ENCODE measurements at regions not wholly inside any gene's neighbourhood (a gene's known extent, or its start where the extent isn't known, plus 50 kb on each side); places are given as distances from the start of the nearest gene placed in this dataset.

- Histone ChIP-seq H3K4me3 (ENCODE audit: control insufficient read depth in 1 of 2, extremely low read depth in 1 of 2, low read length in 1 of 2) (no peak overlapping the region), H3K9me3 (no peaks in the 10 kb centered on the region), H3K27me3 (replicated peaks in 1 of 2; ENCODE audit: control insufficient read depth in 2 of 2, extremely low read depth in 1 of 2, insufficient read depth in 2 of 2, low read length in 1 of 2) (peaks cover 0 to 7% of the 10 kb centered on the region in 2 experiments), H3K27ac (ENCODE audit: low read length) (no peak overlapping the region), H3K36me3 (ENCODE audit: control insufficient read depth in 2 of 2, extremely low read depth in 1 of 2, insufficient read depth in 1 of 2, low read length in 1 of 2) (no peaks in the 10 kb centered on the region), H3K4me1 (ENCODE audit: control insufficient read depth in 1 of 2, extremely low read depth in 1 of 2, insufficient read depth in 2 of 2, low read length in 2 of 2) (no peaks in the 10 kb centered on the region)
- ATAC-seq (replicated peaks in 1 of 4) (no peak), DNase-seq (no peak)
- Mint-ChIP-seq H3K9me3 (peaks cover 0 to 3% (median 0%) of the 10 kb centered on the region in 3 donors), H3K27me3 (peaks cover 11 to 13% of the 10 kb centered on the region in 2 donors), H3K4me1 (no peaks in the 10 kb centered on the region), H3K4me3 (no peak overlapping the region), H3K27ac (no peak overlapping the region), H3K36me3 (no peaks in the 10 kb centered on the region)
- 100% methylated on average over 2 of the region's 5 CpGs for WGBS (ENCODE audit: insufficient coverage)
- CTCF ChIA-PET = no interaction called here
- POLR2A ChIA-PET = no interaction called here
Observed at GRCh38 chr10:44766631-44767030, 144.5 kb upstream of the TMEM72 start.

GRCh38 chr10:44769450-44769849, 141.7 kb upstream of the TMEM72 start:
- Histone ChIP-seq H3K4me3 (ENCODE audit: control insufficient read depth in 1 of 2, extremely low read depth in 1 of 2, low read length in 1 of 2) (no peak overlapping the region), H3K27me3 (replicated peaks in 1 of 2; ENCODE audit: control insufficient read depth in 2 of 2, extremely low read depth in 1 of 2, insufficient read depth in 2 of 2, low read length in 1 of 2) (peaks cover 0 to 7% of the 10 kb centered on the region in 2 experiments), H3K9me3 (no peaks in the 10 kb centered on the region), H3K36me3 (ENCODE audit: control insufficient read depth in 2 of 2, extremely low read depth in 1 of 2, insufficient read depth in 1 of 2, low read length in 1 of 2) (no peaks in the 10 kb centered on the region), H3K27ac (ENCODE audit: low read length) (no peak overlapping the region), H3K4me1 (ENCODE audit: control insufficient read depth in 1 of 2, extremely low read depth in 1 of 2, insufficient read depth in 2 of 2, low read length in 2 of 2) (no peaks in the 10 kb centered on the region)
- WGBS (ENCODE audit: insufficient coverage) = no CpG with 5 or more reads among the region's 1 CpG
- no peak overlapping the region for H3K4me3 Mint-ChIP-seq
- CTCF ChIA-PET = no interaction called here
- H3K27me3 Mint-ChIP-seq = peaks cover 13 to 17% of the 10 kb centered on the region in 2 donors
- no peaks in the 10 kb centered on the region for H3K36me3 Mint-ChIP-seq
- DNase-seq = no peak
- no peaks in the 10 kb centered on the region for H3K4me1 Mint-ChIP-seq
- no peak for ATAC-seq (replicated peaks in 1 of 4)
- peaks cover 0 to 3% (median 0%) of the 10 kb centered on the region in 3 donors for H3K9me3 Mint-ChIP-seq
- POLR2A ChIA-PET = no interaction called here
- H3K27ac Mint-ChIP-seq = no peak overlapping the region

- Histone ChIP-seq H3K4me3 (ENCODE audit: control insufficient read depth in 1 of 2, extremely low read depth in 1 of 2, low read length in 1 of 2) (no peak overlapping the region), H3K27me3 (replicated peaks in 1 of 2; ENCODE audit: control insufficient read depth in 2 of 2, extremely low read depth in 1 of 2, insufficient read depth in 2 of 2, low read length in 1 of 2) (peaks cover 0 to 17% of the 10 kb centered on the region in 2 experiments), H3K36me3 (ENCODE audit: control insufficient read depth in 2 of 2, extremely low read depth in 1 of 2, insufficient read depth in 1 of 2, low read length in 1 of 2) (no peaks in the 10 kb centered on the region), H3K4me1 (ENCODE audit: control insufficient read depth in 1 of 2, extremely low read depth in 1 of 2, insufficient read depth in 2 of 2, low read length in 2 of 2) (no peaks in the 10 kb centered on the region), H3K9me3 (no peaks in the 10 kb centered on the region), H3K27ac (ENCODE audit: low read length) (no peak overlapping the region)
- Mint-ChIP-seq H3K27ac (no peak overlapping the region), H3K36me3 (no peaks in the 10 kb centered on the region), H3K9me3 (no peaks in the 10 kb centered on the region), H3K27me3 (peaks cover 13 to 17% of the 10 kb centered on the region in 2 donors), H3K4me1 (no peaks in the 10 kb centered on the region), H3K4me3 (no peak overlapping the region)
- DNase-seq (no peak), ATAC-seq (replicated peaks in 1 of 4) (no peak)
- no CpG with 5 or more reads among the region's 2 CpGs for WGBS (ENCODE audit: insufficient coverage)
- CTCF ChIA-PET = no interaction called here
- POLR2A ChIA-PET = no interaction called here
Observed at GRCh38 chr10:44771233-44771995, 139.7 kb upstream of the TMEM72 start.

GRCh38 chr10:44773565-44773964, 137.6 kb upstream of the TMEM72 start:
- ATAC-seq (replicated peaks in 1 of 4) = no peak
- Histone ChIP-seq H3K27me3 (replicated peaks in 1 of 2; ENCODE audit: control insufficient read depth in 2 of 2, extremely low read depth in 1 of 2, insufficient read depth in 2 of 2, low read length in 1 of 2) (peaks cover 0 to 17% of the 10 kb centered on the region in 2 experiments), H3K4me1 (ENCODE audit: control insufficient read depth in 1 of 2, extremely low read depth in 1 of 2, insufficient read depth in 2 of 2, low read length in 2 of 2) (no peaks in the 10 kb centered on the region), H3K9me3 (no peaks in the 10 kb centered on the region), H3K27ac (ENCODE audit: low read length) (no peak overlapping the region), H3K4me3 (ENCODE audit: control insufficient read depth in 1 of 2, extremely low read depth in 1 of 2, low read length in 1 of 2) (no peak overlapping the region), H3K36me3 (ENCODE audit: control insufficient read depth in 2 of 2, extremely low read depth in 1 of 2, insufficient read depth in 1 of 2, low read length in 1 of 2) (no peaks in the 10 kb centered on the region)
- WGBS (ENCODE audit: insufficient coverage) = 90% methylated on average over 16 of the region's 19 CpGs
- DNase-seq = no peak
- Mint-ChIP-seq H3K27ac (no peak overlapping the region), H3K36me3 (no peaks in the 10 kb centered on the region), H3K9me3 (no peaks in the 10 kb centered on the region), H3K4me1 (no peaks in the 10 kb centered on the region), H3K27me3 (peaks cover 13 to 17% of the 10 kb centered on the region in 2 donors), H3K4me3 (no peak overlapping the region)
- CTCF ChIA-PET = no interaction called here
- POLR2A ChIA-PET = no interaction called here

GRCh38 chr10:44774676-44775401, 136.3 kb upstream of the TMEM72 start:
- Histone ChIP-seq H3K4me1 (ENCODE audit: control insufficient read depth in 1 of 2, extremely low read depth in 1 of 2, insufficient read depth in 2 of 2, low read length in 2 of 2) (no peaks in the 10 kb centered on the region), H3K9me3 (no peaks in the 10 kb centered on the region), H3K27ac (ENCODE audit: low read length) (no peak overlapping the region), H3K27me3 (replicated peaks in 1 of 2; ENCODE audit: control insufficient read depth in 2 of 2, extremely low read depth in 1 of 2, insufficient read depth in 2 of 2, low read length in 1 of 2) (peaks cover 0 to 19% of the 10 kb centered on the region in 2 experiments), H3K4me3 (ENCODE audit: control insufficient read depth in 1 of 2, extremely low read depth in 1 of 2, low read length in 1 of 2) (no peak overlapping the region), H3K36me3 (ENCODE audit: control insufficient read depth in 2 of 2, extremely low read depth in 1 of 2, insufficient read depth in 1 of 2, low read length in 1 of 2) (no peaks in the 10 kb centered on the region)
- H3K36me3 Mint-ChIP-seq = no peaks in the 10 kb centered on the region
- ChIA-PET CTCF (no interaction called here), POLR2A (no interaction called here)
- H3K4me3 Mint-ChIP-seq = no peak overlapping the region
- H3K9me3 Mint-ChIP-seq = no peaks in the 10 kb centered on the region
- no peak for DNase-seq
- peaks cover 11 to 22% of the 10 kb centered on the region in 2 donors for H3K27me3 Mint-ChIP-seq
- WGBS (ENCODE audit: insufficient coverage) = 60% methylated on average over 3 of the region's 4 CpGs
- H3K4me1 Mint-ChIP-seq = no peaks in the 10 kb centered on the region
- ATAC-seq (replicated peaks in 1 of 4) = no peak
- no peak overlapping the region for H3K27ac Mint-ChIP-seq

- H3K9me3 ChIP-seq = no peaks in the 10 kb centered on the region
- H3K36me3 ChIP-seq (ENCODE audit: control insufficient read depth in 2 of 2, extremely low read depth in 1 of 2, insufficient read depth in 1 of 2, low read length in 1 of 2) = no peaks in the 10 kb centered on the region
- no peak overlapping the region for H3K4me3 ChIP-seq (ENCODE audit: control insufficient read depth in 1 of 2, extremely low read depth in 1 of 2, low read length in 1 of 2)
- H3K27me3 Mint-ChIP-seq = peaks cover 11 to 20% of the 10 kb centered on the region in 2 donors
- CTCF ChIA-PET = no interaction called here
- no peaks in the 10 kb centered on the region for H3K4me1 Mint-ChIP-seq
- H3K27me3 ChIP-seq (replicated peaks in 1 of 2; ENCODE audit: control insufficient read depth in 2 of 2, extremely low read depth in 1 of 2, insufficient read depth in 2 of 2, low read length in 1 of 2) = peaks cover 0 to 19% of the 10 kb centered on the region in 2 experiments
- POLR2A ChIA-PET = no interaction called here
- no peak for DNase-seq
- no peak overlapping the region for H3K4me3 Mint-ChIP-seq
- no peak for ATAC-seq (replicated peaks in 1 of 4)
- WGBS (ENCODE audit: insufficient coverage) = 91% methylated on average over 4 of the region's 6 CpGs
- no peak overlapping the region for H3K27ac ChIP-seq (ENCODE audit: low read length)
- H3K4me1 ChIP-seq (ENCODE audit: control insufficient read depth in 1 of 2, extremely low read depth in 1 of 2, insufficient read depth in 2 of 2, low read length in 2 of 2) = no peaks in the 10 kb centered on the region
- H3K9me3 Mint-ChIP-seq = no peaks in the 10 kb centered on the region
- no peaks in the 10 kb centered on the region for H3K36me3 Mint-ChIP-seq
- no peak overlapping the region for H3K27ac Mint-ChIP-seq
Observed at GRCh38 chr10:44775402-44775741, 135.8 kb upstream of the TMEM72 start.
